Brain microvascular endothelial cell (primary cell): ENCODE measurements at regions not wholly inside any gene's neighbourhood (a gene's known extent, or its start where the extent isn't known, plus 50 kb on each side); places are given as distances from the start of the nearest gene placed in this dataset.

Experiments
- DNase-seq: peaks from one replicate; pipeline ENCODE4 v3.0.0-alpha.2; 2020
- H3K27ac ChIP-seq: fragments of 250-450 bp; sonication (Bioruptor Pico); 2 replicates; pipeline ENCODE4 v1.5.1; 2020; ENCODE audit warnings: mild to moderate bottlenecking, moderate library complexity
- H3K27me3 ChIP-seq: fragments of 250-450 bp; sonication (Bioruptor Pico); replicated peaks from 2 replicates; pipeline ENCODE4 v1.5.1; 2020; ENCODE audit warnings: mild to moderate bottlenecking
- H3K36me3 ChIP-seq: fragments of 250-450 bp; sonication (Bioruptor Pico); replicated peaks from 2 replicates; pipeline ENCODE4 v1.5.1; 2020; ENCODE audit warnings: mild to moderate bottlenecking
- H3K4me3 ChIP-seq: 2 replicates; pipeline ENCODE4 v1.5.1; 2011; ENCODE audit warnings: low read depth, mild to moderate bottlenecking, control low read depth, low read length, moderate library complexity
- CTCF ChIP-seq: IDR thresholded peaks from 2 replicates; pipeline ENCODE4 v1.5.1; 2011; ENCODE audit warnings: low read depth, mild to moderate bottlenecking, moderate library complexity, low read length, control low read depth, inconsistent platforms; ENCODE audit errors: missing control alignments
- in situ Hi-C: cut with HindIII; loops from 2 replicates; pipeline ENCODE4 v1.10.0; 2017; ENCODE audit warnings: low sequenced_read_pairs, low pct_ligation_motif_present

GRCh38 chr10:25112016-25112415 is 62.8 kb upstream of the GPR158 start:
- no peak for DNase-seq
- H3K27ac ChIP-seq: no peak overlapping the region
- in situ Hi-C loops: no loop called here
- TF ChIP-seq CTCF: no peak
- no peak overlapping the region for H3K4me3 ChIP-seq
- no peaks in the 10 kb centered on the region for H3K27me3 ChIP-seq
- H3K36me3 ChIP-seq: no peaks in the 10 kb centered on the region

GRCh38 chr10:25113191-25114035 is 61.4 kb upstream of the GPR158 start:
- DNase-seq: peak; percentile 68
- in situ Hi-C loops: no loop called here
- peak; percentile 88 for TF ChIP-seq CTCF
- Histone ChIP-seq H3K27ac (no peak overlapping the region), H3K36me3 (no peaks in the 10 kb centered on the region), H3K4me3 (no peak overlapping the region), H3K27me3 (no peaks in the 10 kb centered on the region)

- no peak for DNase-seq
- in situ Hi-C loops: no loop called here
- Histone ChIP-seq H3K27me3 (no peaks in the 10 kb centered on the region), H3K36me3 (no peaks in the 10 kb centered on the region), H3K4me3 (no peak overlapping the region), H3K27ac (no peak overlapping the region)
- TF ChIP-seq CTCF: no peak
Measured at GRCh38 chr10:25114036-25114411, 60.8 kb upstream of the GPR158 start.

- no peaks in the 10 kb centered on the region for H3K27me3 ChIP-seq
- no peak overlapping the region for H3K4me3 ChIP-seq
- in situ Hi-C loops: no loop called here
- no peak for TF ChIP-seq CTCF
- no peaks in the 10 kb centered on the region for H3K36me3 ChIP-seq
- no peak for DNase-seq
- no peak overlapping the region for H3K27ac ChIP-seq
Measured at GRCh38 chr10:25117757-25118156, 57.0 kb upstream of the GPR158 start.

- DNase-seq: no peak
- Histone ChIP-seq H3K4me3 (no peak overlapping the region), H3K27ac (no peak overlapping the region), H3K36me3 (no peaks in the 10 kb centered on the region), H3K27me3 (no peaks in the 10 kb centered on the region)
- no peak for TF ChIP-seq CTCF
- in situ Hi-C loops: no loop called here
Measured at GRCh38 chr10:25120188-25120587, 54.6 kb upstream of the GPR158 start.
